ENCODE measurements at regions not wholly inside any gene's neighbourhood (a gene's known extent, or its start where the extent isn't known, plus 50 kb on each side); places are given as distances from the start of the nearest gene placed in this dataset.
"Not testable (repeated sequence)": the region's sequence is repeated elsewhere in the genome, so short reads cannot be mapped to it uniquely, and the experiment has no call there.

DNA sequence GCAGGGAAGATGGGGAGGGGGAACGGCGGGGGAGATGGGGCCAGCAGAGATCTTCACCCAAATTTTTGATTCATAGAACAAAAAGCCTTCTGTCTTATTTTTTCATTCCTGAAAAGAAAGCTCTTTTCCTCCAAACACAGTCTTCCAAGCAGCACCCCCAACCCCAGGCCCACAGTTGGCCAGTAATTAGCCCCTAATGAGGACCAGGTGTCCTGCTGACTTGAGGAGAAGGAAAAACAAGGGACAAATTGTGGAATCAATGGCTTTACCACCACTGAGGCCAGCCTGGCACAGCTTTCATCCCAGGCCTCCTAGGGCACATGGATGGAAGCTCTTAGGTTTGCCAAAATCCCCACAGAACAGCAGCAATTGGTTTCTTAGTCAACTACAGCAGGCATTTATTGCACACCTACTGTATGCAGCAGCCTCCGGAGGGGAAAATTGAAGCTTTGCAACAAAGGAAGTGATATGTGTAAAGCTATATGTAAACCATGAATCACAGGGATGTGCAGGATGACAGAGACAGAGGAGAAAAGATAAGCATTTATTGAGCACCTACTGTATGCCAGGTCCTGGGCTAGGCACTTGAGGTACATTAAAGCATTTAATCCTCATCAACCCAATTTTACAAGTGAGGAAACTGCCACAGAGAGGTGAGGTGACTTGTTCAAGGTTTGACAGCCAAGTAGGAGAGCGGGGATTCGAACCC, 199.5 kb downstream of the TBC1D2B start:
- no peak for DNase-seq (ENCODE audit: low read depth)

DNA sequence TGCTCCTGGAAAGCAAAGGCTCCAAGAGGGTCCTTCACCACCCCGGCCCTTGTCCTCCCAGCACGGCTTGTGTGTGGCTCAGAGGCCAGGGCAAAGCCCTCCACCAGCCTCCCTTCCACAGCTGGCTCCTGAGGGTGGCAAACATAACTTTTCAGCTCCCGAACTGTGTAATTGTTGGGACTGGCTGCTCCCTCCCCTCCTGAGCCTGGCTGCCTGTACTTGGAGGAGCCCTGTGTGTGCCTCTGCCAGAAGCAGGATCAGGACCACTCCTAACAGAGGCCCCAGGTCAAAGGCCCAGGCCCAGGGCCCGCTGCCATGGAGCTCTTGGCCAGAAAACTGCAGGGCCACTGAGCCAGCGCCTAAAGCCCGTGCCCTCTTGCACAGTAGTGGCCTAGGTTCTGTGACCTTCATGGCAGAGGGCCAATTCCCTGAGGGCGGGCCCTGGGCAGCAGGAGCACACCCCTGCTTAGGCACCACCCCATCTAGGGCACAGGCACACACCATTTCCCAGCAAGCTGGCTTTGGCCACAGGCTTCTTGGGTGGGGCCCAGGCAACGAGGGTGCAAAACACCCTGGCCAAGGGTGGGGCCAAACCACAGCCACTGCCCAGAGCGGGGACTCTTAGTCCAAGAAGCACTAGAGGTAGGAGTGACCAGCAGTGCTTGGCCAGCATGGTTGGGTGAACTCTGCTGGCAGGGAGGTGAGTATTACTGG, 201.2 kb downstream of the TBC1D2B start:
- not testable (repeated sequence) for DNase-seq (ENCODE audit: low read depth)

DNA sequence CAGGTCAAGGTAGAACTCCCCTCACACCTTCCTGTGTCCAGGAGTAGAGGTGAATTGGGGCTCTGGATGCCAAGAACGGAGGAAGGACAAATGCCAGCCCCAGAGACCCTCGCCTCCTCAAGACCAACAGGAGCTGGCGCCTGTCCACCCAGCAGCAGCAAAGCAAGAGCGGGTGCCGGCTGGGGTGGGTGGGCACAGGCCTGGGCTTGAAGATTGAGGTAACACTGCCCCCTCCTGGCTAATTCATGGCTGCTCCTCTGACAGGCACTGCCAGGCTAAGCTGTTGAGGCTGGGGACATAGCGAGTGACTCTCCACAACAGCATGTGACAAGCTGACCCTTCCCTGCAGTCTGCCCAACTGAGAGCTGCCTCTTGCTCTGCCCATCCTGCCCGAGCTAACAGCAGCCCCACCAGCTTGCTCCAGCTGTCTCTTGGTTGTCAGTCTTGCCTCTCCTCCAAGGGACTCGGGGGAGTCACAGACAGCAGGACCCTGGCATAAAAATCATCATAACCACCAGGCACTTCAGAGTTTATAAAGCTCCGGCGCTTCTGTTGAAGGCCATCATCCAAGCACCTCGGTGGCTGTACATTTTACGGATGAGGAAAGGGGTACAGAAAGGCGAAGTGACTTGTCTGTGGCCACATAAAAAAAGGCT, 202.3 kb downstream of the TBC1D2B start:
- not testable (repeated sequence) for DNase-seq (ENCODE audit: low read depth)

- DNase-seq (ENCODE audit: low read depth) = no peak
Measured at GRCh38 chr15:77874063-77874462, 203.4 kb downstream of the TBC1D2B start.

GRCh38 chr15:77872521-77873425, 204.7 kb downstream of the TBC1D2B start:
- not testable (repeated sequence) for DNase-seq (ENCODE audit: low read depth)

DNA sequence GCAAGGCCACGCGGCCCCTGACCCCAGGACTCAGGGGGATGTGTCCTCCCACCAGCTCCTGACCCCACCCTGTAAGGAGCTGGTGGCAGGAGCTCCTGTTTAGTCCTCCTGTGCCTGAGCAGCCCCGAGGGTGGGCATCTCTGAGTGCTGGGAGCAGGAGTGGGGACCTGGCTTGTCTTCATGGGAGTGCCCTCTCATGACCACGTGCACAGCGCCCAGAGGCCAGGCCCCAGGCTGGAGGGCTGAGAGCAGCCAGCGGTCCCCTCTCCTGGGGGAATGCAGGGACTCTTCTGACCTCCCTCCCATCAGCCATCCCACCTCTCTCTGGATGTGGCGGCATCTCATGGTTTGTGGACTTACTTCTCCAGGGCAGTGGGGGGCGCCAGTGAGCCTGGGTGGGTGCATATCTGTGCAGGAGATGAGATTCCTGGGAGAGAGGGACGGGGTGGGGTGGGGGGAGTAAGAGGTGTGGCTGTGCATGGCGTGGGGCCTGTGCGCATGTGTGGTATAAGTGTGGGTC, 205.6 kb downstream of the TBC1D2B start:
- DNase-seq (ENCODE audit: low read depth) = no peak

DNA sequence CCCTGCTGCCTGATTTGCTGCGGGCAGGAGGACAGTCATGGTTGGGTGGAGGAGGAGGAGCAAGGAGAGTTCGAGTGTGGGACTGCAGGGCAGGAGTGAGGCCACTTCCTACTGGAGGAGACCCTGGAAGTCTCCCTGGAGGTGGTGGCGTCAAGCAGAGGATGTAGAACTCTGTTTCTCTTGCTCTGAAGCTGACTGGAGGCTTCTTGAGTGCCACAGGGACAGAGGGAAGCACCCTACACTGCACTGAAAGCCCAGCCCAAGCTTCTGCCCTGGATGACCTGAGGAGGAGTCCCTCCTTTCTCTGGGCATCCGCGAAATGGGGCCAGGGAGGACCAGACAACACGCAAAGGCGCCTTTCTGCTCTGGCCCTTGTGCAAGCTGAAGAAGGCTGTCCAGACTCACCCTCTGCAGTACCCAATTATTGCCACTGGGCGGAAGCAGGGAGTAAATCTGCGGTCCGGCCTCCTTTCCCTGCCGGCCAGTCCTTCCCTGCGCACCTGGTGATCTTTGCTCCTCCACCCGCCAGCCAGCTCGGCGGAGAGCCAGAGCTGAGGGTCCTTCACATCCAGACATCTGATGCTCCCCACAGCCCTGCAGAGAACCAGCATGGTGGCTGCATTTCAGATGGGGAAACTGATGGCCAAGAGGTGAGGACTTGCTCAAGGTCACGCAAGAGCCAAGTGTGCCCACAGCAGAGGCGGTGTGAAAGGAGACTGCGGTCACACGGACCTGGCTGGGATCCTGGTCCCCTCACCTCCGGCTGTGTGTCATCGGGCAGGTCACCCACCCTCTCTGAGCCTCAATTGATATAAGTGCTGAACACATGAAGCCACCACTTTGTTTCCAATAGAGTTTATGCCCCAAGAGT, 207.1 kb downstream of the TBC1D2B start:
- DNase-seq (ENCODE audit: low read depth) = no peak

DNA sequence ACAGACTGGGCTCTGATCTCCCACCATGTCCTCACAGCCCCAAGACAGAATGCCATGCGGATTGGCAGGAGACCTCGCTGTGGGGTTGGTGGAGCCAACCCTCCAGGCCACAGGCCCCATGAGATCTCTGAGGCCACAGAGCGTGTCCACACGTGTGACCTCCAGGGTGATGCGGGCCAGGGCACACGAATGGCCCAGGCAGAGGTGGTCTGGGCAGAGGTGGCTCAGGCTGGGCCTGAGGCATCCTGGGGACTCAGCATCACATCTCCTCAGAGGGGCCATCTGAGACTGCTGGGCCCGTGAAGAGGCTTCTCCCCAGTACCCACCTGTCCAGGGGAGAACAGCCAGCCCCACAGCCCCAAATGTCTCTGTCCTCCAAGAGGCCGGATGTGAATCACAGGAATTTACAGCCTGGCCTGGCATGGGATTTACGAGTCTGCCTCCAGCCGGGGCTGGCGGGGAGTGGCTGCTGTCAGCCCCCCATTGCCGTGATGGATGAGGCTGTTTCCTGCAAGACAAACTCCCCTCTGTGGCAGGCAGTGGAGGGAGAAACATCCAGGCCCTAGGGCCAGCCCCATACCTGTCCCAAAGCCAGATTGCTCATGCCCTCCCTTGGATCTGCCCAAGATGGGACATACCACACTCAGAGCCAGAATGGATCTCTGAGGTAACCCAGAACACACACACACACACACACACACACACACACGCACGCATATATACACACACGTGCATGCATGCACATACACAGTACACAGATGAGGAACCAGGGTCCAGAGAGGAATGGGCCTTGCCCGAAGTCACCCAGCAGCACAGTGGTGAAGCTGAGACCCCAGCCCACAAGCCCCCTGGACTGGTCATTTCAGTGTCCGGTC, 208.3 kb downstream of the TBC1D2B start:
- no peak for DNase-seq (ENCODE audit: low read depth)

GRCh38 chr15:77868048-77868629, 209.4 kb downstream of the TBC1D2B start:
- not testable (repeated sequence) for DNase-seq (ENCODE audit: low read depth)

GRCh38 chr15:77867266-77868047, 210.1 kb downstream of the TBC1D2B start:
- no peak for DNase-seq (ENCODE audit: low read depth)

DNA sequence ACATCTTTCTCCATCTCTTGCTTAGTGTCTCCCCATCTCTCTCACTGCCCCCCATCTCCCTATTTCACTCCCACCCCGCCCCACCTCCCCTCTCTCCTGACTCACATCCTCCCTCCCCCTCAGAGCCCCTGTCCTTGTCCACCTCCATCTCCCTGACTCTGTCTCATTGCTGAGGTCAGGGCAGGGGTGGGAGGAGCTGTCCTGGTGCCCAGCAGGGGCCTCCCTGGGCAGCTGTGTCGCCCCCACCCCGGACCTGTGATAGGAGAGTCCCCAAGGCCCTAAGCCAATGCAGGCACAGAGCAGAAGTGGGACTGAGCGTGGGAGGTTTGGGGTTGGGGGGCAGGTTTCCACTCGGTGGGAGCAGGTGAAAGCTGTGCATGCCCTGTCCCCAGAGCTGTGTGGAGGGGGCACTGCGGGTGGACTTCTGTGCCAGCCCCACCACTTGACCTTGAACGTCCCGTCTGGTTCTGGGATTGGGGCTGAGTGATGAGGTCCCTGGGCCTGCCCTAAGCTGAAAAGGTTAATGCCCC, 210.8 kb downstream of the TBC1D2B start:
- no peak for DNase-seq (ENCODE audit: low read depth)

DNA sequence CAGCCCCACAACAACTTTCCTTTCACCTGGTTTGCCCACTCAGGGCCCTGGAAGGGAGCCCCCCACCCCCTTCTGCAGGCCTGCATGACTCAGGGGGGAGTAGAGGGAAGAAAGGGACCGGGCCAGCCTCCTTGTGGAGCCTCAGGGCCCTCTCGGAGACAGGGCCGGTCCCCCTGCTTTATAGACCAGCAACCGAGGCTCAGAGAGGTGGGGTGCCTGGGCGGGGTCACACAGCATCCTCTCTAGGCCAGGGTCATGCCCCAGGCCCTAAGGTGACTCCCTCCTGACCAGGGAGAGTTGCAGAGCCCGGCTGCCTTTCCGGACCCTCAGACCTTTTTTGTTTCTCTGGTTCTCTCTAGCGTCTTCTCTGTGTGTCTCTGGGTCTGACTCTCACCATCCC, 211.3 kb downstream of the TBC1D2B start:
- no peak for DNase-seq (ENCODE audit: low read depth)

DNA sequence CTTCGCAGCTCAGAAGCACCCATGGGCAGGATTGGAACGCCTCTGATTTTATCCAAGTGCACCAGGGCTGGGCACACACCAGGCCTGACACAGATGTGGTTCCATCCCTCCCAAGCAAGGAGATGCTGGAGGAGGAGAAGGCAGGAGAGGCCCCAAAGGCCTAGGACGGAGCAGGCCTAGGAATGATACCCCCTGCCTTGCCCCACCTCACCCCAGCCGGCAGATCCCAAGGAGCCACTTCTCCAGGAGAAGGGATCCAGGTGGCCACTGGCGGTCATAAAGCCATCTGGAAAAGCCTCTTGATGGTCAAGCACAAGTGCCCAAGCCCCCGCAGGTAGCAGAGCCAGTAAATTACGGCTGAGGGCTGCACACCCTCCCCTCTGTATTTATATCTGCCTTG, 211.8 kb downstream of the TBC1D2B start:
- no peak for DNase-seq (ENCODE audit: low read depth)

DNA sequence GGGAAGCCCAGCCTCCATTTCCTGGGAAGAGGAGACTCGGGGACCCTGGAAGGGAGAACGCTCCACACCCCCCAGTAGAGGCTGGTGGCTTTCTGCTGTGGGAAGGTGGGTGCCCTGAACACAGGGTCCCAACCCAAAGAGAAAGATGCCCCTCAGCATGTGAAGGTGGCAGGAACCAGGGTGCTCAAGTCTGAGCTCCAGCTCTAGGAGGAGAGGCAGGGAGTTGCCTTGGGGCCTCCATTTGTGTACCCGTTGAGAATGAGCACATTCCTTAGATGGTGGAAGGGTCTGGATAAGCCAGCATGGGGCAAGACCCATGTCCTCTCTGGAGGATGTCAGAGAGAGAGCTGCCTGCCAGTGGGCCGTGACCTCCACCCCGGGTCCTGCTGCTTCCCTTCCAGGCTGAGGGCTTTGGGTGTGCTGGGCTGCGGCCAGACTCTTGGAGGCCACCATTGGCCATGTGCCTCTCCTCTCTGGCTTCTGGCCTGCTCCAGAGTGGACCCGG, 212.4 kb downstream of the TBC1D2B start:
- DNase-seq (ENCODE audit: low read depth) = no peak

- DNase-seq (ENCODE audit: low read depth) = no peak
Measured at GRCh38 chr15:77864211-77865105, 213.1 kb downstream of the TBC1D2B start.

GRCh38 chr15:77863491-77864105, 213.9 kb downstream of the TBC1D2B start:
- no peak for DNase-seq (ENCODE audit: low read depth)

DNA sequence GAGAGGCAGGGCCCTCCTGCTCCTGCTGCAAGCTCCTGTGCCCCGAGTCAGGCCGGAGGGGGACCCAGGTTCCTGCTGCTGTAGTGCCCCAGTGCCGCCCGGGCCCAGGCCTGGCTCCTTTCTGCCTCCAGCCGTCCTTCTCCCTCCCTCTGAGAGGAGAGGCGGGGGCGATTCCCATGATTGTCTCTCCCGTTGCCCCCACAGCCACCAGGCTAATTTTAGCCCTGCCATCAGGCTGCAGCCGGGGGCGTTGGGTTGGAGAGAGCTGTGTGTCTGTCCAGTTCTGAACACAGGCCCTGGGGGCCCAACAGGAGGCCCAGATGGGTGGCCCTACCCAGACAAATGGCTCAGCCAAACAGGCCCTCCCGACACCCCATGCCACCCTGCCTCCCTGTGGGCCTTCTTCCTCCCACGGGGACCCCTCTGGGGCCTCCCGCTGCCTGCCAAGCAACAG, 214.8 kb downstream of the TBC1D2B start:
- DNase-seq (ENCODE audit: low read depth) = no peak

Measured in stimulated activated CD8-positive, alpha-beta memory T cell treated with anti-CD3 and anti-CD28 coated beads, Interleukin-12 subunit alpha, Interleukin-12 subunit beta, amount 100 ng/mL, for 1 hour (primary cell).